Mesendoderm (in vitro differentiated cells): ENCODE measurements at regions not wholly inside any gene's neighbourhood (a gene's known extent, or its start where the extent isn't known, plus 50 kb on each side); places are given as distances from the start of the nearest gene placed in this dataset.

Source experiments
- DNase-seq: peaks from one replicate; pipeline ENCODE4 v3.0.0; 2013
- H2AK5ac ChIP-seq: 2 replicates; pipeline ENCODE4 v1.6.1; 2013; ENCODE audit warnings: low read length, inconsistent platforms
- H2BK120ac ChIP-seq: 2 replicates; pipeline ENCODE4 v1.6.1; 2013; ENCODE audit warnings: low read depth, mild to moderate bottlenecking, low read length, moderate library complexity, mixed read lengths
- H2BK15ac ChIP-seq: replicated peaks from 2 replicates; pipeline ENCODE4 v1.6.1; 2013; ENCODE audit warnings: low read depth, mild to moderate bottlenecking, moderate library complexity
- H2BK5ac ChIP-seq: 2 replicates; pipeline ENCODE4 v1.6.1; 2013; ENCODE audit warnings: low read length, inconsistent platforms
- H3K18ac ChIP-seq: 2 replicates; pipeline ENCODE4 v1.6.1; 2013; ENCODE audit warnings: mild to moderate bottlenecking, low read length, mixed read lengths
- H3K23ac ChIP-seq: one replicate; pipeline ENCODE4 v1.6.1; 2013; ENCODE audit warnings: low read length
- H3K27ac ChIP-seq: 2 replicates; pipeline ENCODE4 v1.5.1; 2013; ENCODE audit warnings: low read depth, mild to moderate bottlenecking, inconsistent platforms, low read length, moderate library complexity
- H3K27me3 ChIP-seq: 2 replicates; pipeline ENCODE4 v1.6.1; 2013; ENCODE audit warnings: low read length, control low read depth, mild to moderate bottlenecking, inconsistent platforms; ENCODE audit not compliant: insufficient read depth, poor library complexity
- H3K36me3 ChIP-seq: 2 replicates; pipeline ENCODE4 v1.6.1; 2013; ENCODE audit warnings: low read length, inconsistent platforms; ENCODE audit not compliant: control insufficient read depth, insufficient read depth
- H3K4ac ChIP-seq: one replicate; pipeline ENCODE4 v1.6.1; 2013; ENCODE audit warnings: low read depth, mild to moderate bottlenecking, low read length, moderate library complexity
- H3K4me1 ChIP-seq: 2 replicates; pipeline ENCODE4 v1.6.1; 2013; ENCODE audit warnings: low read depth, low read length, inconsistent platforms; ENCODE audit not compliant: control insufficient read depth
- H3K4me2 ChIP-seq: 2 replicates; pipeline ENCODE4 v1.6.1; 2013; ENCODE audit warnings: low read length
- H3K4me3 ChIP-seq: 2 replicates; pipeline ENCODE4 v1.5.1; 2013; ENCODE audit warnings: mild to moderate bottlenecking, low read length
- H3K56ac ChIP-seq: one replicate; pipeline ENCODE4 v1.6.1; 2013; ENCODE audit warnings: low read length
- H3K79me1 ChIP-seq: 2 replicates; pipeline ENCODE4 v1.6.1; 2013; ENCODE audit warnings: low read length, inconsistent platforms
- H3K79me2 ChIP-seq: 2 replicates; pipeline ENCODE4 v1.6.1; 2013; ENCODE audit warnings: mild to moderate bottlenecking, low read length; ENCODE audit not compliant: control insufficient read depth, insufficient read depth
- H3K9ac ChIP-seq: 2 replicates; pipeline ENCODE4 v1.6.1; 2013; ENCODE audit warnings: low read length, inconsistent platforms
- H4K5ac ChIP-seq: one replicate; pipeline ENCODE4 v1.6.1; 2013; ENCODE audit warnings: low read length
- H4K8ac ChIP-seq: one replicate; pipeline ENCODE4 v1.6.1; 2013; ENCODE audit warnings: low read depth, mild to moderate bottlenecking, control low read depth, low read length, moderate library complexity
- WGBS: extraction: QIAGEN DNeasy Blood & Tissue Kit; methylation state at CpG from one replicate; pipeline ENCODE4 v1.1.7; 2013; ENCODE audit warnings: low lambda C conversion rate, missing lambda C conversion rate; ENCODE audit not compliant: insufficient coverage; ENCODE audit errors: extremely low coverage; 5-methylcytosine and 5-hydroxymethylcytosine counted together

DNA sequence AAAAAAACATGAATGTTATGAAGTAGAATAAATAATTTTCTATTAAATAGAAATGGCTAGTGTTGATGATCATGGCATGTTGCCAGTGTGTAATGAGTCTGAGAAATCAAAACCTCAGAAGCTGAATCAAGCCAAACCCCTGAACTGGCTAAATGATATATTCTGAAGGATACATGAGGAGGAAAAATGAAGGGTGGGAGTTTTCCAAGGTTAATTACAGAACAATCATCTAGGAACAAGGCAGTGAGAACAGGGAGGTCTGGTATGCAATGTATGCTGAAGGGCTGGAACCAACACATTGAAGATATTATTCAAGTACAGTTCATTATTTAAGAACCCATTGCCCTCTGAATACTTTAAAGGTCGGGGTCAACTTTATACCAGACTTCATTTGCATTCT is 309.1 kb upstream of the NRIP1 start:
- no peak overlapping the region for H3K56ac ChIP-seq
- no peak overlapping the region for H2BK15ac ChIP-seq
- H3K36me3 ChIP-seq, result no peaks in the 10 kb centered on the region
- no peak overlapping the region for H3K23ac ChIP-seq
- H4K8ac ChIP-seq, result no peak overlapping the region
- no peak overlapping the region for H3K4me2 ChIP-seq
- no peak overlapping the region for H3K9ac ChIP-seq
- no peak overlapping the region for H2BK5ac ChIP-seq
- H4K5ac ChIP-seq, result no peak overlapping the region
- H3K79me2 ChIP-seq, result no peaks in the 10 kb centered on the region
- H3K27me3 ChIP-seq, result no peaks in the 10 kb centered on the region
- H3K4me3 ChIP-seq, result no peak overlapping the region
- H3K18ac ChIP-seq, result no peak overlapping the region
- no peak overlapping the region for H3K27ac ChIP-seq
- no peak for DNase-seq
- H2BK120ac ChIP-seq, result no peak overlapping the region
- H2AK5ac ChIP-seq, result no peak overlapping the region
- no peaks in the 10 kb centered on the region for H3K4me1 ChIP-seq
- H3K4ac ChIP-seq, result no peak overlapping the region
- H3K79me1 ChIP-seq, result no peaks in the 10 kb centered on the region
- WGBS, result no CpG with 5 or more reads among the region's 1 CpG

DNA sequence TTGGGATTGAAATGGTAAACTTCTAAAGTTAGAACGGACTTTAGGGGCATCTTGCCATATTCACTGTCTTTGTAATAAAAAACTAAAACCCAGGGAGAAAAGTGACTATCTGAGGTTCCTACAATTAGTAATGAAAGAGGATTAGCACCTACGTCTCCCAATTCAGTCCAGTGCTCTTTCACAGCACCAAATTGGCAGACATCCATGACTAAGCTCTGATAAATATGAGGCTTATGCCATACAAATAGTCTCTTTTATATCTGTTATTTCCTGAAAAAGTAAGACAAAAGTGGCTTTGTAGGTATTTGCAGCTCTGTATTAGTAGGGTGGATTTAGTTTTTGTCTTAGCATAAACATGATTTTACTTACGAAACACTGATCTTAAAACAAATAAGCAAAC is 315.0 kb upstream of the NRIP1 start:
- H3K56ac ChIP-seq, result no peak overlapping the region
- no peak overlapping the region for H3K4me3 ChIP-seq
- H3K4me1 ChIP-seq, result no peaks in the 10 kb centered on the region
- H3K79me2 ChIP-seq, result no peaks in the 10 kb centered on the region
- H3K27me3 ChIP-seq, result no peaks in the 10 kb centered on the region
- H2AK5ac ChIP-seq, result no peak overlapping the region
- no peak overlapping the region for H3K27ac ChIP-seq
- H2BK120ac ChIP-seq, result no peak overlapping the region
- H3K4me2 ChIP-seq, result no peak overlapping the region
- no peak overlapping the region for H2BK15ac ChIP-seq
- H3K23ac ChIP-seq, result no peak overlapping the region
- DNase-seq, result no peak
- H4K5ac ChIP-seq, result no peak overlapping the region
- no peak overlapping the region for H3K4ac ChIP-seq
- H3K79me1 ChIP-seq, result no peaks in the 10 kb centered on the region
- no peak overlapping the region for H2BK5ac ChIP-seq
- H4K8ac ChIP-seq, result no peak overlapping the region
- WGBS, result no CpG with 5 or more reads among the region's 3 CpGs
- no peak overlapping the region for H3K18ac ChIP-seq
- no peaks in the 10 kb centered on the region for H3K36me3 ChIP-seq
- H3K9ac ChIP-seq, result no peak overlapping the region

DNA sequence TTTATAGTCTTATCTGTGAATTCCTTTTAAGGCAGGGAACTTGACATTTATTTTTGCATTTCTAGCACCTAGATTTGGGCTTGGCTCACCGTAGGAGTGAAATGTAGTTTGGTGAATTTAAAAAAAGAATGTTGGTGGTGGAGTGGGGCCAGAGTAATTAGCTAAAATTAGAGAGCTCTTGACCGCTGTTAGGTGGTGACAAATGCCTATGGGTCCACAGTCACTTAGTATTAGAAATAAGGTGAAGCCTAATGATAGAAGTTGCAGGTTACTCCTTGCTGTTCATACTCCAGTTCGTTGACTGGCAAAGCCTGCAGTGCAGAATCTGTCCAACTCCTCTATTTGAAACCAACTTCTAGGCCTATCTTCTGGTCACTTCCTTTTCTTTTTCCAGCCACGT is 318.8 kb upstream of the NRIP1 start:
- H2BK5ac ChIP-seq, result no peak overlapping the region
- H3K4me1 ChIP-seq, result no peaks in the 10 kb centered on the region
- no CpG with 5 or more reads among the region's 4 CpGs for WGBS

DNA sequence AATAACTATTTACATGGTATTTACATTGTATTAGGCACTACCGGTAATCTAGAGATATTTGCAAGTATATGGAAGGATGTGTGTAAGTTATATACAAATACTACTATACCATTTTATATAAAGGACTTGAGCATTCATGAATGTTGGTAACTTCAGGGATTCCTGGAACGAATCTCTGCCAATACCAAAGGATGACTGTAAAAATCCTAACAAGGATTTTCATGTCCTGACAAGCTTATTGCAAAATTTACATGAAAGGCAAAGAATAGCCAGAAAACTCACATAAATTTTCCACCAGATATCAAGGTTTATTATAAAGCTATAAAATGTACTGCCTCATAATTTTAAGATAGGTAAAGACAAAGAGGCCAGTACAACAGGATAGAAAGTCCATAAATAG is 325.2 kb upstream of the NRIP1 start:
- H3K4me3 ChIP-seq, result no peak overlapping the region
- no peak overlapping the region for H2BK15ac ChIP-seq
- H3K4me2 ChIP-seq, result no peak overlapping the region
- H3K4me1 ChIP-seq, result no peaks in the 10 kb centered on the region
- H3K56ac ChIP-seq, result no peak overlapping the region
- no peak overlapping the region for H3K23ac ChIP-seq
- no peak overlapping the region for H3K9ac ChIP-seq
- no peak overlapping the region for H2BK5ac ChIP-seq
- no peak overlapping the region for H4K5ac ChIP-seq
- H3K27ac ChIP-seq, result no peak overlapping the region
- DNase-seq, result no peak
- no peak overlapping the region for H3K4ac ChIP-seq
- H4K8ac ChIP-seq, result no peak overlapping the region
- H2AK5ac ChIP-seq, result no peak overlapping the region
- H3K79me2 ChIP-seq, result no peaks in the 10 kb centered on the region
- no CpG with 5 or more reads among the region's 2 CpGs for WGBS
- no peak overlapping the region for H2BK120ac ChIP-seq
- H3K79me1 ChIP-seq, result no peaks in the 10 kb centered on the region
- H3K27me3 ChIP-seq, result no peaks in the 10 kb centered on the region
- H3K36me3 ChIP-seq, result no peaks in the 10 kb centered on the region
- no peak overlapping the region for H3K18ac ChIP-seq

More for the DNA sequence above, 318.8 kb upstream of the NRIP1 start:
- no peaks in the 10 kb centered on the region for H3K27me3 ChIP-seq
- no peaks in the 10 kb centered on the region for H3K79me1 ChIP-seq
- no peak overlapping the region for H3K18ac ChIP-seq
- no peak overlapping the region for H3K27ac ChIP-seq
- H3K56ac ChIP-seq, result no peak overlapping the region
- no peak overlapping the region for H3K4ac ChIP-seq
- H3K4me2 ChIP-seq, result no peak overlapping the region
- H4K5ac ChIP-seq, result no peak overlapping the region
- H4K8ac ChIP-seq, result no peak overlapping the region
- no peak for DNase-seq
- H2BK120ac ChIP-seq, result no peak overlapping the region
- H3K4me3 ChIP-seq, result no peak overlapping the region
- no peaks in the 10 kb centered on the region for H3K79me2 ChIP-seq
- H3K23ac ChIP-seq, result no peak overlapping the region
- H3K9ac ChIP-seq, result no peak overlapping the region
- H2AK5ac ChIP-seq, result no peak overlapping the region
- H3K36me3 ChIP-seq, result no peaks in the 10 kb centered on the region
- H2BK15ac ChIP-seq, result no peak overlapping the region

DNA sequence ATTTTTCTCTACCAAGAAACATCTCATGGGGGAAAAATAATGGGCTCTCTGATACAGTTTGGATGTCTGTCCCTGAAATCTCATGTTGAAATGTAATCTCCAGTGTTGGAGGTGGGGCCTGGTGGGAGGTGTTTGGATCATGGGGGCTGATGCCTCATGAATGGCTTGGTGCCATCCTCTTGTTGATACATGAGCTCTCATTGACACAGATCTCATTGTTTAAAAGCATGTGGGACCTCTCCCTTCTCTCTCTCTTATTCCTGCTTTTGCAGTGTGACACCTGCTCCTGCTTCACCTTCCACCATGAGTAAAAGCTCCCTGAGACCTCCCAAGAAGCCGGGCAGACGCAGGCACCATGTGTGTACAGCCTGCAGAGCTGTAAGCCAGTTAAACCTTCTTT is 332.5 kb upstream of the NRIP1 start:
- Histone ChIP-seq H2BK120ac (no peak overlapping the region), H3K56ac (no peak overlapping the region), H3K4me2 (no peak overlapping the region), H3K79me1 (no peaks in the 10 kb centered on the region), H3K4me1 (no peaks in the 10 kb centered on the region), H3K27ac (no peak overlapping the region), H4K5ac (no peak overlapping the region), H3K23ac (no peak overlapping the region), H2BK5ac (no peak overlapping the region), H3K27me3 (no peaks in the 10 kb centered on the region), H2BK15ac (no peak overlapping the region), H2AK5ac (no peak overlapping the region), H3K9ac (no peak overlapping the region), H4K8ac (no peak overlapping the region), H3K79me2 (no peaks in the 10 kb centered on the region), H3K36me3 (no peaks in the 10 kb centered on the region), H3K4me3 (no peak overlapping the region), H3K18ac (no peak overlapping the region), H3K4ac (no peak overlapping the region)
- WGBS, result no CpG with 5 or more reads among the region's 2 CpGs
- no peak for DNase-seq

DNA sequence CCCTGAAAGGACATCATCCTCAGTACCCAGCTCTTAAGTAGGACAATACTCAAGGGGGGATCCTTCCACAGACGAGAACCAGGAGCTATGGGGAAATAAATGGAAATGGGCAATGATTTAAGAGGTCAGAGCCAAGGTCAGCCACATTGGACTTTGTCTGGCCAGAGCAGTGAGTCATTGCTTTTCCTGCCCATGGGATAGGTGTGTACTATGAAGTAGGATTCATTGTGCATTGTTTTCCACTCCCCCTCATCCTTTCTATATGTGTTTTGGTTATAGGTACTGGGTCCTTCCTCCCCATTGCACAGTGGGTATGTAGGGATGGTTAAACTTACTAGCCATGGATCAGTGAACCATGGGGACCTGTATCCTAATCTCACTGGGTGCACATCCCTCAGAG is 328.9 kb upstream of the USP25 start:
- H3K4ac ChIP-seq, result no peak overlapping the region
- H3K79me1 ChIP-seq, result no peaks in the 10 kb centered on the region
- no peak for DNase-seq
- no peaks in the 10 kb centered on the region for H3K36me3 ChIP-seq
- H3K4me1 ChIP-seq, result no peaks in the 10 kb centered on the region
- no peak overlapping the region for H3K4me2 ChIP-seq
- H2AK5ac ChIP-seq, result no peak overlapping the region
- H3K4me3 ChIP-seq, result no peak overlapping the region
- H2BK5ac ChIP-seq, result no peak overlapping the region
- no peak overlapping the region for H2BK15ac ChIP-seq
- no peak overlapping the region for H3K56ac ChIP-seq
- H3K18ac ChIP-seq, result no peak overlapping the region
- no peaks in the 10 kb centered on the region for H3K79me2 ChIP-seq
- H3K27ac ChIP-seq, result no peak overlapping the region
- no peak overlapping the region for H4K5ac ChIP-seq
- H4K8ac ChIP-seq, result no peak overlapping the region
- H3K9ac ChIP-seq, result no peak overlapping the region
- H2BK120ac ChIP-seq, result no peak overlapping the region
- no peak overlapping the region for H3K23ac ChIP-seq
- H3K27me3 ChIP-seq, result no peaks in the 10 kb centered on the region
- WGBS, result no CpG with 5 or more reads among the region's 1 CpG
